COLO668 (cell line): ENCODE measurements at regions not wholly inside any gene's neighbourhood (a gene's known extent, or its start where the extent isn't known, plus 50 kb on each side); places are given as distances from the start of the nearest gene placed in this dataset.

Experiments used
- DNase-seq: peaks from one replicate; lab custom pipeline; 2025; ENCODE audit not compliant: unreplicated experiment; lab: John Stamatoyannopoulos, UW

DNA sequence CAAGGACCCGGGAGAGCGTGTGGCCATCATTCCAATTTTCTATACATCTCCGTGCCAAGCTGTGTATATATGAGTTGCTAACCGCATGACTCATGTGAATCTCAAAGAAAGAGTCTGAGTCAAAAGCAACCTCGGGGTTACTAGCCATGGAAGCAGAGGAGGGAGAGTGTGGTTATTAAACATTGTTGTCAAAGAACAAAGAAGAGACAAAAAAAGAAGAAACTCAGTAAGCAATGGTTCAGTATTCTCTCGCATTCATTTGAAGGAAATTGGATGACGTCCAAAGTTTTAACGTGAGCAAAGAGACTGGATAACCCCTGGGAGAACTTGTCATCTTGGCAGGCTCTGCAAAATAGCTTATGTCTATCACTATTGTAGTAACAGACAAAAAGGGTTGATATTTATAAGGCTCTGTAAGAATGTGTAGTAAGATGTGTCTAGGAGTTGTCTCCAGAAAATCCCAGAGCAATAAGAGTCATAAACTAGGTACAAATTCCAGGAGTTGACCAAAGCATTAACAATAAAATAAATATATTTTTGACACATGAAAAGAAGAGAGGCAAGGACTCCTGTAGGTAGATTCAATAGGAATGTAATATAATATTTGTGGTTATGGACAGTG lies 52.8 kb upstream of the GRM7 start:
- no peak for DNase-seq

DNA sequence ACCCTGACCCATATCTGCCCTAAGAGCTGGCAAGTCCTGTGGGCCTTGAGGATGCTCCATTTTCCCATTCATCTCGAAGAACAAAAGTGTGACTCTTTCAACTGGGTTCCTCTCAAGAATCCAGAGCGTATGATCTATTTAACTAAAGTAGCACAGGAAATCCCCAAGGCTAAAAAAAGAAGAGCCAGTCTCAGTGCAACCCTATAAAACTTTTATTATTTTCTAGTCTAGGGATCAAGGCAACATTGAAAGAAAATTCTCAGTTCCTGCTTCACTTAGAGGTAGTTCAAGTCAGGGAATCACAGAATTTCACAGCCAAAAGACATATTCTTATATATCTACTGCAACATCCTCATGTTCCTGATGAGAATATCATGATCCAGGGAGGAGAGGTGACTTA lies 51.6 kb upstream of the GRM7 start:
- DNase-seq = no peak
